ENCODE measurements at regions not wholly inside any gene's neighbourhood (a gene's known extent, or its start where the extent isn't known, plus 50 kb on each side); places are given as distances from the start of the nearest gene placed in this dataset.

- TF ChIP-seq ZFX (IDR thresholded peaks at IDR 0.05; ENCODE audit: borderline replicate concordance) (no peak), CTCF (IDR thresholded peaks at IDR 0.05) (no peak)
Measured at GRCh38 chr9:79273311-79273710, 298.5 kb upstream of the TLE4 start.

GRCh38 chr9:79279356-79279755, 292.4 kb upstream of the TLE4 start:
- TF ChIP-seq ZFX (IDR thresholded peaks at IDR 0.05; ENCODE audit: borderline replicate concordance) = no peak
- no peak for TF ChIP-seq CTCF (IDR thresholded peaks at IDR 0.05)
- H3K27ac ChIP-seq = no peak overlapping the region

More at GRCh38 chr9:79273311-79273710, 298.5 kb upstream of the TLE4 start:
- no peak overlapping the region for H3K27ac ChIP-seq

- no peak for TF ChIP-seq CTCF (IDR thresholded peaks at IDR 0.05)
- no peak for TF ChIP-seq ZFX (IDR thresholded peaks at IDR 0.05; ENCODE audit: borderline replicate concordance)
- no peak overlapping the region for H3K27ac ChIP-seq
Measured at GRCh38 chr9:79280691-79281090, 291.1 kb upstream of the TLE4 start.

DNA sequence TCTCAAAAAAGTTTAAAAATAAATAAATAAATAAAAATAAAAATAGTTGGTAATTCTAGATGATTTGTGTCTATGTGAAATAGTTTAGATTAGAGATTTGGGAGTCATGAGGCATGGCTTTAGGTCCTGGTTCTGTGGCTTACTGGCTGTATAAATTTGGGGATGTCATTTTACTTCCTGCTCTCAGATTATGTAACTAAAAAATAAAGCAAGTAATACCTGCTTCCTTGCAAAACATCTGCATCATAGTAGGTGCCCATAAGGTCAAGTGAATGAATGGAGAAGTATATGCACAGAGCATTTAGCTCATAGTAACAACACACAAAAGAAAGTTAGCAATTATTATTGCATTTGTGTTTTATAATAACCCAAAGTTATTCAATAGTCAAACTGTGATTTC, 287.7 kb upstream of the TLE4 start:
- TF ChIP-seq ZFX (IDR thresholded peaks at IDR 0.05; ENCODE audit: borderline replicate concordance) (no peak), CTCF (IDR thresholded peaks at IDR 0.05) (no peak)
- no peak overlapping the region for H3K27ac ChIP-seq

- no peak overlapping the region for H3K27ac ChIP-seq
- TF ChIP-seq CTCF (IDR thresholded peaks at IDR 0.05) (no peak), ZFX (IDR thresholded peaks at IDR 0.05; ENCODE audit: borderline replicate concordance) (no peak)
Measured at GRCh38 chr9:79286992-79287707, 284.6 kb upstream of the TLE4 start.

GRCh38 chr9:79287708-79288290, 284.0 kb upstream of the TLE4 start:
- no peak overlapping the region for H3K27ac ChIP-seq
- TF ChIP-seq CTCF (IDR thresholded peaks at IDR 0.05) (no peak), ZFX (IDR thresholded peaks at IDR 0.05; ENCODE audit: borderline replicate concordance) (no peak)

- no peak overlapping the region for H3K27ac ChIP-seq
- no peak for TF ChIP-seq ZFX (IDR thresholded peaks at IDR 0.05; ENCODE audit: borderline replicate concordance)
- TF ChIP-seq CTCF (IDR thresholded peaks at IDR 0.05) = no peak
Measured at GRCh38 chr9:79289856-79290255, 281.9 kb upstream of the TLE4 start.

All from 22Rv1 (cell line).